HG03103 (cell line): ENCODE measurements at regions not wholly inside any gene's neighbourhood (a gene's known extent, or its start where the extent isn't known, plus 50 kb on each side); places are given as distances from the start of the nearest gene placed in this dataset.
"Not testable (repeated sequence)": the region's sequence is repeated elsewhere in the genome, so short reads cannot be mapped to it uniquely, and the experiment has no call there.

ENCODE experiments used
- ATAC-seq: cut with Tn5 transposase; IDR thresholded peaks from one replicate; pipeline ENCODE4 v1.9.1; 2021; ENCODE audit warnings: low read depth; ENCODE audit not compliant: unreplicated experiment

GRCh38 chr20:48119389-48119788, 334.1 kb upstream of the SULF2 start:
- ATAC-seq: not testable (repeated sequence)

DNA sequence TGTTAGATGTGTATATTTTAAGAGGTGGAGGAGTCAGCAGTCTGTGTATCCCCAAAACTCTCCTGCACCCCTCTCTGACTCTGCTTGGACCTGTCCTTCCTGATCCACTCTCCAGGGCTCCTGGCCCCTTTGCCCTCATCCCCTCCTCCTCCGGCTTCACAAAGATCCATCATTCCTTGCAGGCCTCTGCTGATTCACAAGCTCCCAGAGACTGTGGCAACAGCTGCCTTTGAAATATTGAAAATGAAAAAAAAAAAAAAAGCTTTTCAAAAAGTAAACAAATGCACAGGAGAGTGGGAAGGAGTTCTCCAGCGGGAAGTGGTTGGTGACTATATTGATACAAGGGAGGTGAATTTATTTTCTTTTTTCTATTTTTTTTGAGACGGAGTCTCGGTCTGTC, 330.2 kb upstream of the SULF2 start:
- ATAC-seq: no peak

GRCh38 chr20:48107560-48107959, 322.3 kb upstream of the SULF2 start:
- ATAC-seq: no peak

GRCh38 chr20:48106428-48106827, 321.1 kb upstream of the SULF2 start:
- no peak for ATAC-seq

- ATAC-seq: no peak
Observed at GRCh38 chr20:48105526-48105925, 320.2 kb upstream of the SULF2 start.

DNA sequence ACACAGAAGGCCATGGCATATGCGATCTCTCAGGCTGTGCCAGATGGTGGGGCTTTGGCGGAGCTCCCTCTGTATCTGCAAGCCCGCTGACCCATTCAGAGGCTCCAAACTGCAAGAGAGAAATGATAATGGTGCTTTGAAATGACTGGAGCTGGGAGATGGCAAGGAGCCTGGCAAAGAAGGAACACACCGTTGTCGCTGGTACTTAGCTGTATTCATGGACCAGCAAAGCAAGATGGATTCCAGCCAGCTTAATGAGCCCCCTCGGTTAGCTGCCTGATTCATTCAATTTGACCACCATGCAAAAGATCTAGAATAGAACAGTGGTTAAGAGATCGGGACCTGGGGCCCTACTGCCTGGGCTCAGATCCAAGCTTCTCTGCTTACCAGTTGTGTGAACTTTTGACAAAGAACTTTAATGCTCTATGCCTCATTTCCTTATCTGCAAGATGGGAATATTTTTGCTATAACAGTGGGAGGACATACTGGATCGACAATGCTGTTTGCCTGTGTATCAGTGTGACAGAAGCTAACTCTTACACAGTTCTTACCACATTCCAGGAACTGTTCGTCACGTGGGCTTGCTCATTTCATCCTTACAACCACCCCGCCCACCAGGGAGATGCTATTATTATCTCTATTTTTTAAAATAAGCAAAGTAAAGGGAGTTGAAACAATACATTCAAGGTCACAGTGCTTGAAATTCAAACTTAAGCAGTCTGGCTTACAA, 317.8 kb upstream of the SULF2 start:
- ATAC-seq: no peak

DNA sequence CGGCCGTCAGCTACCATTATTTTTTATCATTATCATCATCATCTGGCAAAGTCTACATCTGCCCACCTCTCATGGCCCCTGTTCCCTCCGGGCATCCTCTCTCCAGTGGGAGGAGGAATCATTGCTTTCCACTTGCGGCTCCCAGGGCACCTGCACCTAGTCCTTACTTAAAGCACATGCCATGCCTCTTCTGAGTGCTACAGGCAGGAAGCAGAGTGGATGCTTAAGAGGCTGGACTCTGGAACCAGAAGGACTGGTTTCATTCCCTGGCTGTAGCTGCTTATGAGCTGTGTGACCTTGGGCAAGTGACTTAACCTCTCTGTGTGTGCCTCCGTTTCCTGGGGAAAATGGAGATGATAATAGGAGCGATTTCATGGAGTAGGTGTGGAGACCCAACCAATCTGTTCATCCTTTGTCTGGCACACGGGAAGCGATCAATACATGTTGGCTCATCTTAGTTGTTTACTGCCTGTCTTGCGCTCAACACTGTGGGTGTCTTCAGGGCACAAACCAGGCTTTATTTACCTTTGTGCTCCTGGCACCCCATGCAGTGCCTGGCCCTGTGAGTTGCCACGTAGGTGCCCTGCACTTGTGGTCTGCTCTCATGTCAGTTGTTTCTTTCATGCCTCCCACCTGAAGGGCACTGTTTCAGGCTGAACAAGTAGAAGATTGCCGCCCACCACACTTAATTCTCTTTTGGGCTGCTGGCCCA, 317.0 kb upstream of the SULF2 start:
- no peak for ATAC-seq

GRCh38 chr20:48100483-48100882, 315.2 kb upstream of the SULF2 start:
- ATAC-seq: no peak

GRCh38 chr20:48098866-48099265, 313.6 kb upstream of the SULF2 start:
- no peak for ATAC-seq

GRCh38 chr20:48098099-48098498, 312.8 kb upstream of the SULF2 start:
- ATAC-seq: no peak

DNA sequence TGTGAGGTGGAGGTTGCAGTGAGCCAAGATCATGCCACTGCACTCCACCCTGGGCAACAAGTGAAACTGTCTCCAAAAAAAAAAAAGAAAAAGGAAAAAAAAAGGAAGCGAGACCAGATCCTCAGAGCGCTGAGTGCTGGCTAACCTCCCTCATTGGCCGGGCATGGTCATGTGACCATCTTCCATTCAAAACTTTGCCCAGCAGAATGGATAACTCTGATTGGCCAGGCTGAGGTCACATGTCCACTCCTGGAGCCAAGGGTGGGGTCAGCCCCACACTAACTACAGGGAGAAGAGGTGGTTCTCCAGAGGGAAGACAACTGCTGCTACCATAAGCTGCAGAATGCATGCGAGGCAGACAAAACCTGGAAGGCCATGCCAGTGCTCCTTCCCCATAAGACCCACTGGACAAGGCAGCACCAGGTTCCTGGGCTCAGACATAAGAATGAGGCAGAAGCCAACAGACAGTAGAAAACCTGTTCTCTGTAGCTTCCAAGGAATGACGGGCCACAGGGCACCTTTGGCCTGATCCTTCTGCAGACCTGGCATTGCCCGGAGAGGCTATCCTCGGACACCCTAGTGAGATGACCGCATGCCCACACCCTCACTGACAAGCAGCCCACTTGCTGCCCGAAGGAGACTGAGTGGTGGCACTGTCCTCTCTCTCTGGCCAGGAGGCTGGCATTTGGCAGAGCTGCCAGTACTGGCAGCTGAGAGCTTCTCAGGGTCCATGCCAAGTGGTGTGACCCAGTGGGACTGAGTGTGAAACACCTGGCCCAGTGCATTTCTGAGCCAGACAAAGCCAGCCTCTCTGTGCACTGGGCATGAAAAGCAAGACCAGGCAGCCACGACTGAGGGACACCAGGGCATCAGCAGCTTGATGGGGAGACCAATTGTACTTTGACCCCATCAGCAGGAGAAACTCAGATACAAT, 311.9 kb upstream of the SULF2 start:
- ATAC-seq: no peak

DNA sequence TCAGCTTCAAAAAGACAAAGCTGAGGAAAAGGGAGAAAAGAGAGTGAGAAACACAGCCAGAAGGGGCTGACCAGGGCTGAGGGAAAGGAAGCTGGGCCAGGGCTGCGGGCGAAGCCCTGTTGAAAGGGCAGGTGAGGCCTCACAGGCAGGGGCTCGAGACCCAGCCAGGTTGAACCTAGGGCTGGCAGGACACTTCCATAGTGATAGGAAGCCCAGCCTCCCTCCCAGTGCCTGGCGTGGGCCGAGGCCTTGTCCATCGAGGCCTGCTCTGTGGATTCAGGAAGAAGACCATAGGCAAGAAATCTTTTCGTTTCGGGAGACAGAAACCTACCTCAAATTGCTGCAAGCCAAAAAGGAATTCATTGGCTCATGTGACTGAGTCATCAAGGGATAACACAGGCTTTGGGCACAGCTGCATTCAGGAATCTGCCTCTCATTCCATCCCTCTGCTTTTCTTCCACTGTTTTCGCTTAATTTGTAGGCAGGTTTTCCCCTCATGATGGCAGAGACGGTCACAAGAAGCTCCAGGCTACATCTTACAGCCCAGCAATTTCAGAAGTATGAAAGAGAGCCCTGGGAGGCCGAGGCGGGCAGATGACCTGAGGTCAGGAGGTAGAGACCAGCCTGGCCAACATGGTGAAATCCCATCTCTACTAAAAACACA, 311.1 kb upstream of the SULF2 start:
- ATAC-seq: no peak

DNA sequence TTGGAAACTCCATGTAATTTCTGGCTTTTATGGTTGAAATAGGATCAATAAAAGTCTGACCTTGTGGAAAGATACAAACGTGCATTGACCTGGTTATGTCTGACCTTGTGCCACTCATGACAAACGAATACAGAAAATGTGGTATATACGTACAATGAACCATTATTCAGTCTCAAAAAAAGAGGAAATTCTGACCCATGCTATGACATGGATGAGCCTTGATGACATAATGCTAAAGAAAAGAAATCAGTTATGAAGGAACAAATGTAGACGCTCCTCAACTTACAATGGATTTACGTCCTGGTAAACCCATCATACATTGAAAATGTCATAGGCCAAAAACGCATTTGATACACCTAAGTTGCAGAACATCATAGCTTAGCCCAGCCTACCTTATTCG, 309.7 kb upstream of the SULF2 start:
- no peak for ATAC-seq

DNA sequence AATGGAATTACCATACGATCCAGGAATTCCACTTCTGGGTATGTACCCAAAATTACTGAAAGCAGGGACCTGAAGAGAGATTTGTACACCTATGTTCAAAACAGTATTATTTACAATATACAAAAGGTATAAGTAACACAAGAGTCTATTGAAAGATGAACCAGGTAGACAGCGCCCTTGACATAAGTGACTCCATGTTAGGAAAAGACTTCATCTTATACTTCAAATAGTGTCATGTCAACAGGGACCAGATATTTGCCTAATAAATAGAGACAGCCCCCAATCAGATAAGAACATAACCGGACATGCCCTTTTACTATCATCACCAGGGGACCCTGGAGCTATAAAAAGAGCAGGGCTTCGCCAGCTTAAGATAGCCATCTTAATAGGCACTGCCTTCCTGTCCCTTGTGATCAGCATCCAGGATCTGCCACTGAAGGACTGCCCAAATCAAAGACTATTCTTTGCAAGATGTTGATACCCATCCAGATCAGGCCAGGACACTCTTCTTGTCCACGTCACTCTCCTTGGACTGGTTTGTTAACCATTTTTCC, 309.0 kb upstream of the SULF2 start:
- ATAC-seq: no peak

GRCh38 chr20:48092596-48093280, 307.5 kb upstream of the SULF2 start:
- ATAC-seq: no peak

- ATAC-seq: no peak
Observed at GRCh38 chr20:48090784-48091183, 305.5 kb upstream of the SULF2 start.

DNA sequence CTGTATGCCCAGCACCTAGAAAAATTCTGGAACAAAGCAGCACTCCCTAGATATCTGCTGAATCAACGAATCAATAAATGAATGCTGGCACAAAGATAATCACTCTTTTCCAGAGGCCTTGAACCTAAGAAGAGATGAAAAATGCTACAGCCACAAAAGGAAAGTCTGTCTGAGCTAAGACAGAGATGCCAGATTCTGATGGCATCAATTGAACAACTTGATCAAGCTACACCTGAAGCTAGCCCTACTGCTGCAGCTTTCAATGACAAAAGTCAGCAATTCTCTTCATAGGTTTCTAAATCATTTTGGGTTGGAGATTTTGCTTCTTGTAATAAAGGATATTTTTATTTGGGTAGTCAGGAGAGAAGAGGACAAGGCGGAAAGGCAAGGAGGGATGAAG, 305.0 kb upstream of the SULF2 start:
- ATAC-seq: no peak

GRCh38 chr20:48080583-48080982, 295.3 kb upstream of the SULF2 start:
- ATAC-seq: no peak

- no peak for ATAC-seq
Observed at GRCh38 chr20:48079028-48079427, 293.7 kb upstream of the SULF2 start.

DNA sequence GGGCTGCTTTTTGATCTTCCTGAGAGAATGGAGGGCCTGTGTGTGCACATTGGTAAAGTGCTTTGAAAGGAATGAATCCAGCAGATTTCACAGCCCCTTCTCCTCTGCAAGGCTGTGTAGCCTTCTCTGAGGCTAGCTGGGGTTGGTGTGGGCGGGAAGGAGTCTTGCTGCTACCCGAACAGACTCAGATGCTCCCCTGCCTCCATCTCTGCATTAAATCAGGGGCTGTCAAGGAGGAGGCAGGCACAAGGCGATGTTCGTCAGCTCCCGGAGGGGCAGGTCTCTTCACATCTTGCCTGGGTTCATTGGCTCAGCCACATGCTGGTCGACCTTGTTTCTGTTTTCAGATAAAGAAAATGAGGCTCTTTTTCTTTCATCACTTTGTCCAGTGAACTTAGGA, 291.5 kb upstream of the SULF2 start:
- ATAC-seq: no peak
